ENCODE measurements at regions not wholly inside any gene's neighbourhood (a gene's known extent, or its start where the extent isn't known, plus 50 kb on each side); places are given as distances from the start of the nearest gene placed in this dataset.
"Not testable (repeated sequence)": the region's sequence is repeated elsewhere in the genome, so short reads cannot be mapped to it uniquely, and the experiment has no call there.

DNA sequence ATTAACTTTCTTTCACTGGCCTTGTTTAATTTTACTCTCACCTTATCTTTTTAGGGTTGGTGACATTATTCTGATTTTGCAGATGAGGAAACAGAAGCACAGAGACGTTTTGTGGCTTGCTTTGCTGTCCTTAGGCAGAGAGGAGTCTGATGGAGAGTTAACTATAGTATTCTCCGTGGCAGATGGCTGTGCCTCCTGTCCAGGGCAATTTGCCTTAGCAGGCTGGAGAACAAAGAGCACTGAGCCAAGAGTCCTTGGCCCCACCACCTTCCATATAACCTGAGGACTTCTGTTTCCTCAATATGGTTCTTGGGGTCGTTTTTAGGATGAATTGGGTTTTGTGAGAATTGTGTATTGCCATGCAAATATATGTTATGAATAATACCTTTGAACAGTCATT is 71.4 kb upstream of the BACH2 start:
- H3K4me3 ChIP-seq (ENCODE audit: low read length): no peak overlapping the region
- TF ChIP-seq, protein P1, sequence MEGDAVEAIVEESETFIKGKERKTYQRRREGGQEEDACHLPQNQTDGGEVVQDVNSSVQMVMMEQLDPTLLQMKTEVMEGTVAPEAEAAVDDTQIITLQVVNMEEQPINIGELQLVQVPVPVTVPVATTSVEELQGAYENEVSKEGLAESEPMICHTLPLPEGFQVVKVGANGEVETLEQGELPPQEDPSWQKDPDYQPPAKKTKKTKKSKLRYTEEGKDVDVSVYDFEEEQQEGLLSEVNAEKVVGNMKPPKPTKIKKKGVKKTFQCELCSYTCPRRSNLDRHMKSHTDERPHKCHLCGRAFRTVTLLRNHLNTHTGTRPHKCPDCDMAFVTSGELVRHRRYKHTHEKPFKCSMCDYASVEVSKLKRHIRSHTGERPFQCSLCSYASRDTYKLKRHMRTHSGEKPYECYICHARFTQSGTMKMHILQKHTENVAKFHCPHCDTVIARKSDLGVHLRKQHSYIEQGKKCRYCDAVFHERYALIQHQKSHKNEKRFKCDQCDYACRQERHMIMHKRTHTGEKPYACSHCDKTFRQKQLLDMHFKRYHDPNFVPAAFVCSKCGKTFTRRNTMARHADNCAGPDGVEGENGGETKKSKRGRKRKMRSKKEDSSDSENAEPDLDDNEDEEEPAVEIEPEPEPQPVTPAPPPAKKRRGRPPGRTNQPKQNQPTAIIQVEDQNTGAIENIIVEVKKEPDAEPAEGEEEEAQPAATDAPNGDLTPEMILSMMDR (conservative IDR thresholded peaks at IDR 0.05; ENCODE audit: low read depth, low read length): no peak
- no peak for DNase-seq (ENCODE audit: low read depth)

GRCh38 chr6:90365565-90366219 is 69.0 kb upstream of the BACH2 start:
- no peak for DNase-seq (ENCODE audit: low read depth)
- TF ChIP-seq, protein P1 (conservative IDR thresholded peaks at IDR 0.05; ENCODE audit: low read depth, low read length): no peak
- H3K4me3 ChIP-seq (ENCODE audit: low read length): no peak overlapping the region

DNA sequence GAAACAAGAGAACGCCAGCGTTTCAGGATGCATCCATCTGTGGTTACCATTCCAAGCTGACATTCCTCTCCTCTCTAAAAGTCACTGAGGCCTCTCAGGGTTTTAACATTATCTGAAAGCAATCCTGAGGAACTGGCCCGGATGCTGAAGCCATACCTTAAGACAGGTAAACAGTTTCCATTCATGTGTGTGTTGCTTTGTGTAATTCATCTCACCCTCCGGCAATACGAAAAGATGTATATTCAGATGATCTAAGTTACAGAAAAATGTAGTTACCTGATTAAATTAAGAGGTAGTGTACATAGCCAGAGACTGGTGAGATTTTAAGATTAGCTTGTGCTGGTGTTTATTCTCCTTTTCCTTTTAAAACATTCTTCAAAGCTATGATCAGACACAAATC is 68.4 kb upstream of the BACH2 start:
- no peak overlapping the region for H3K4me3 ChIP-seq (ENCODE audit: low read length)
- DNase-seq (ENCODE audit: low read depth): no peak
- TF ChIP-seq, protein P1 (conservative IDR thresholded peaks at IDR 0.05; ENCODE audit: low read depth, low read length): no peak

DNA sequence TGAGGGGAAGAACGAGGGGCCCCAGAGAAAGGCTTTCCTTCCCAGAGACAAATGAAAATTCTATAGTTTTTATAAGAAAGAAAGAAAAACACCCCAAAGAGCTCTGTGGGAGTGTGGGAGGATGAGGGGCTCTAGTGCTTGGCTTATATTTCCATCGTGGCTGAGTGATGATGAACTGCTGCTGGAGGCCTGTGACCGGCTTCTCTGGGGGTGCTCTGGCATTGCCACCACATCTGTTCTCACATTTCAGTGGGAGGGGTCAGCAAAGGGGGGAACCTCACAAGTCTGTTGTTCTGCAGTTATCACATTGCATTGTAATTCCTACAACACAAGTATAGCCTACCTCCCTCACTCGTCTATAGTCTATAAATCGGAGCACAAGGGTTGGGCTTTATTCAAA is 67.6 kb upstream of the BACH2 start:
- TF ChIP-seq, protein P1 (conservative IDR thresholded peaks at IDR 0.05; ENCODE audit: low read depth, low read length): no peak
- DNase-seq (ENCODE audit: low read depth): no peak
- no peak overlapping the region for H3K4me3 ChIP-seq (ENCODE audit: low read length)

DNA sequence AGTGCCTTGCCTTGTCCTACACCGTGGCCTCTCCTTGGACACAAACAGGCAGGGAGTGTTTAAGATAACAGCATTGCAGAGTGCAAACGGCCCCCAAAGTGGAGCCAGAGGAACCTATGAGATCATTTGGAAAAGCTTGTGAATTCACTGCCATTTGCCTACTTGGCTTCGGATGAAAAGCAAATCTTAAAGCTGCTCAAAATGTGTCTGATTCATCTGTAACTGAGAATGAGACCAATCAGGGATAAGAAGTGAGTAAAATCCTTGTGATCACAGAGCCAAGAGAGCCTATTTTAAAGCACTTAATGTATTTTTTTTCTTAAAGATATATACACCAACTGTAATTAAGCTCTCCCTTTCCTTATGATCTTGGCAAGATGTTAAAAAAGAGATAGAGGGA is 65.7 kb upstream of the BACH2 start:
- no peak overlapping the region for H3K4me3 ChIP-seq (ENCODE audit: low read length)
- TF ChIP-seq, protein P1 (conservative IDR thresholded peaks at IDR 0.05; ENCODE audit: low read depth, low read length): no peak
- peak; percentile 92 for DNase-seq (ENCODE audit: low read depth)

GRCh38 chr6:90361174-90361573 is 64.5 kb upstream of the BACH2 start:
- TF ChIP-seq, protein P1 (conservative IDR thresholded peaks at IDR 0.05; ENCODE audit: low read depth, low read length): no peak
- no peak overlapping the region for H3K4me3 ChIP-seq (ENCODE audit: low read length)
- DNase-seq (ENCODE audit: low read depth): no peak

DNA sequence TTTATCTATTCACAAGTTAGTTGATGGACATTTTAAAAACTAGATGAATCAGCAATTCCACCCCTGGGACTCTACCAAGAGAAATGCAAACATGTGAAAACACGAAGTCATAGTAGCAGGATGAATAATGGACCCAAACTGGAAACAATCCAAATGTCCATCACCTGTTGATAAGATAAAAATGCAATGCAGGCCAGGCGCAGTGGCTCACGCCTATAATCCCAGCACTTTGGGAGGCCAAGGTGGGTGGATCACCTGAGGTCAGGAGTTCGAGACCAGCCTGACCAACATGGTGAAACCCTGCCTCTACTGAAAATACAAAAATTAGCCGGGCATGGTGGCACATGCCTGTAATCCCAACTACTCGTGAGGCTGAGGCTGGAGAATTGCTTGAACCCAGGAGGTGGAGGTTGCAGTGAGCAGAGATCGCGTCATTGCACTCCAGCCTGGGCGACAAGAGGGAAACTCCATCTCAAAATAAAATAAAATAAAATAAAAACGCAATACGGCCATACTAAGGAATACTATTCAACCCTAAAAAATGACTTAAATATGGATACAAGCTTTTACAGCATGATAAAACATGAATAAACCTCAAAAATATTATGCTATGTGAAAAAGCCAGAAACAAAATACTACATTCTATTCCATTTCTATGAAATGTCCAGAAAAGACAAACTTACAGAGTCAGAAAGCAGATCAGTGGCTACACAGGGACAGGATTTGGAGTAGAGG is 61.6 kb upstream of the BACH2 start:
- not testable (repeated sequence) for H3K4me3 ChIP-seq (ENCODE audit: low read length); DNase-seq (ENCODE audit: low read depth)

Measured in retinal pigment epithelial cell (primary cell).